ENCODE measurements at regions not wholly inside any gene's neighbourhood (a gene's known extent, or its start where the extent isn't known, plus 50 kb on each side); places are given as distances from the start of the nearest gene placed in this dataset.

- H3K4me3 ChIP-seq (ENCODE audit: low read depth, low read length) = no peak overlapping the region
- DNase-seq (ENCODE audit: low read depth) = no peak
- no peak for TF ChIP-seq CTCF (IDR thresholded peaks at IDR 0.05; ENCODE audit: low read depth, low read length, missing control alignments)
These were observed 157.7 kb upstream of the ATP10A start for GRCh38 chr15:26020871-26021270.

- TF ChIP-seq CTCF (IDR thresholded peaks at IDR 0.05; ENCODE audit: low read depth, low read length, missing control alignments) = no peak
- no peak overlapping the region for H3K4me3 ChIP-seq (ENCODE audit: low read depth, low read length)
- no peak for DNase-seq (ENCODE audit: low read depth)
These were observed 154.5 kb upstream of the ATP10A start for GRCh38 chr15:26017665-26018064.

GRCh38 chr15:26015516-26016075 lies 152.5 kb upstream of the ATP10A start:
- DNase-seq (ENCODE audit: low read depth) = no peak
- TF ChIP-seq CTCF (IDR thresholded peaks at IDR 0.05; ENCODE audit: low read depth, low read length, missing control alignments) = no peak
- no peak overlapping the region for H3K4me3 ChIP-seq (ENCODE audit: low read depth, low read length)

- no peak for TF ChIP-seq CTCF (IDR thresholded peaks at IDR 0.05; ENCODE audit: low read depth, low read length, missing control alignments)
- no peak for DNase-seq (ENCODE audit: low read depth)
- no peak overlapping the region for H3K4me3 ChIP-seq (ENCODE audit: low read depth, low read length)
These were observed 150.9 kb upstream of the ATP10A start for GRCh38 chr15:26013981-26014380.

- no peak for TF ChIP-seq CTCF (IDR thresholded peaks at IDR 0.05; ENCODE audit: low read depth, low read length, missing control alignments)
- no peak for DNase-seq (ENCODE audit: low read depth)
These were observed 148.8 kb upstream of the ATP10A start for GRCh38 chr15:26011916-26012315.

GRCh38 chr15:26007151-26007550 lies 144.0 kb upstream of the ATP10A start:
- DNase-seq (ENCODE audit: low read depth) = no peak
- TF ChIP-seq CTCF (IDR thresholded peaks at IDR 0.05; ENCODE audit: low read depth, low read length, missing control alignments) = no peak
- no peak overlapping the region for H3K4me3 ChIP-seq (ENCODE audit: low read depth, low read length)

More at GRCh38 chr15:26011916-26012315, 148.8 kb upstream of the ATP10A start:
- H3K4me3 ChIP-seq (ENCODE audit: low read depth, low read length) = no peak overlapping the region

- no peak for TF ChIP-seq CTCF (IDR thresholded peaks at IDR 0.05; ENCODE audit: low read depth, low read length, missing control alignments)
- DNase-seq (ENCODE audit: low read depth) = no peak
- H3K4me3 ChIP-seq (ENCODE audit: low read depth, low read length) = no peak overlapping the region
These were observed 138.1 kb upstream of the ATP10A start for GRCh38 chr15:26001201-26001600.

Measured in GM12864 (cell line).